ENCODE measurements at regions not wholly inside any gene's neighbourhood (a gene's known extent, or its start where the extent isn't known, plus 50 kb on each side); places are given as distances from the start of the nearest gene placed in this dataset.
"Not testable (repeated sequence)": the region's sequence is repeated elsewhere in the genome, so short reads cannot be mapped to it uniquely, and the experiment has no call there.

DNA sequence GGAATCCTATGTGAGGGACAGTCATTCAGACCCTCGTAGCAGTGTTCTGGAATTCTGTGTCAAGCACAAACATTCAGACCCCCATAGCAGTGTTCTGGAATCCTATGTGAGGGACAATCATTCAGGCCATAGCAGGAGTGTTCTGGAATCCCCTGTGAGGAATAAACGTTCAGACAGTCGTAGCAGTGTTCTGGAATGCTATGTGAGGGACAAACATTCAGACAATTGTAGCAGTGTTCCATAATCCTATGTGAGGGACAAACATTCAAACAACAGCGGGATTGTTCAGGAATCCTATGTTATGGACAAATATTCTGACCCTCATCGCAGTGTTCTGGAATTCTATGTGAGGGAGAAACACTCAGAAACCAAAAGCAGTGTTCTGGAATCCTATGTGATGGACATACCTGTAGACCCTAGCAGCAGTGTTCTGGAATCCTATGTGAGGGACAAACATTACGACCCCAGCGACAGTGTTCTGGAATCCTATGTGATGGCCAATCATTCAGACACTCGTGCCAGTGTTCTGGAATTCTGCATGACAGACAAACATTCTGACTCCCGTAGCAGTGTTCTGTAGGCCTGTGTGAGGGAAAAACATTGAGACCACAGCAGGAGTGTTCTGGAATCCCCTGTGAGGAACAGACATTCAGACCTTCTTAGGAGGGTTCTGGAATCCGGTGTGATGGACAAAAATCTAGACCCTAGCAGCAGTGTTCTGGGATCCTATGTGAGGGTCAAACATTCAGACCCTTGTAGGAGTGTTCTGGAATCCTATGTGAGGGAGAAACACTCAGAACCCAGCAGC lies 388.1 kb upstream of the SPATA31A5 start:
- H3K9me3 ChIP-seq (ENCODE audit: control insufficient read depth, low read length); H3K27ac ChIP-seq (ENCODE audit: low read depth in 1 of 2, low read length in 2 of 2); H3K4me1 ChIP-seq (ENCODE audit: control insufficient read depth in 1 of 2, insufficient read depth in 2 of 2, low read length in 2 of 2); intact Hi-C loops (cut with DNase I); H3K27me3 ChIP-seq (ENCODE audit: control insufficient read depth in 1 of 2, insufficient read depth in 2 of 2, low read length in 1 of 2); H3K36me3 ChIP-seq (ENCODE audit: control insufficient read depth in 1 of 2, insufficient read depth in 2 of 2, low read length in 1 of 2); H3K4me3 ChIP-seq (ENCODE audit: low read length in 2 of 2); DNase-seq: not testable (repeated sequence)
- 48 to 54% methylated on average over 10 of the region's 10 CpGs for WGBS, 2 donors
- peak; percentile 69 for ATAC-seq (ENCODE audit: low FRiP score)

DNA sequence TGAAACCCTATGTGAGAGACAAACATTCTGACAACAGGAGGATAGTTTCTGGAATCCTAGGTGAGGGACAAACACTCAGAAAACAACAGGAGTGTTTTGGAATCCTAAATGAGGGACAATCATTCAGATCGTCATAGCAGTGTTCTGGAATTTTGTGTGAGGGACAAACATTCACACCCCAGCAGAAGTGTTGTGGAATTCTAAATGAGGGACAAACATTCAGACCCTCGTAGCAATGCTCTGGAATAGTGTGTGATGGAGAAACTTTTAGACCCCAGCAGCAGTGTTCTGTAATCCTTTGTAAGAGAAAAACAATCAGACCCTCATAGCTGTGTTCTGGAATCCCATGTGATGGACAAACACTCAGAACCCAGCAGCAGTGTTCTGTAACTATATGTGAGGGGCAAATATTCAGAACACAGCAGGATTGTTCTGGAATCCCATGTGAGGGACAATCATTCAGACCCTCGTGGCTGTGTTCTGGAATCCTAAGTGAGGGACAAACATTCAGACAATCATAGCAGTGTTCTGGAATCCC lies 387.4 kb upstream of the SPATA31A5 start:
- H3K4me1 ChIP-seq (ENCODE audit: control insufficient read depth in 1 of 2, insufficient read depth in 2 of 2, low read length in 2 of 2); DNase-seq; H3K4me3 ChIP-seq (ENCODE audit: low read length in 2 of 2); H3K9me3 ChIP-seq (ENCODE audit: control insufficient read depth, low read length); H3K36me3 ChIP-seq (ENCODE audit: control insufficient read depth in 1 of 2, insufficient read depth in 2 of 2, low read length in 1 of 2); H3K27me3 ChIP-seq (ENCODE audit: control insufficient read depth in 1 of 2, insufficient read depth in 2 of 2, low read length in 1 of 2); H3K27ac ChIP-seq (ENCODE audit: low read depth in 1 of 2, low read length in 2 of 2); intact Hi-C loops (cut with DNase I): not testable (repeated sequence)
- WGBS, 2 donors, result 51 to 56% methylated on average over 3 of the region's 3 CpGs
- ATAC-seq (ENCODE audit: low FRiP score), result peak; percentile 70

DNA sequence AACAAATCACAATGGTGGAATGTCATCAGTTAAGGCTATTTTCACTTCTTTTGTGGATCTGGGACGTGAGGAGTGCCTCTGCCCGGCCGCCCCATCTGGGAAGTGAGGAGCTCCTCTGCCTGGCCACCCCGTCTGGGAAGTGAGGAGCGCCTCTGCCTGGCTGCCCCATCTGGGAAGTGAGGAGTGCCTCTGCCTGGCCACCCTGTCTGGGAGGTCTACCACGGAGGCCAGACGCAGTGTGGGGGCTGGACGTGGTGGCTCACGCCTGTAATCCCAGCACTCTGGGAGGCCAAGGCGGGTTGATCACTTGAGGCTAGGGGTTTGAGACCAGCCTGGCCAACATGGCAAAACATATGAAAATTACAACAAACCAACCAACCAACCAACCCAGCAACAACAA lies 369.7 kb upstream of the SPATA31A5 start:
- H3K9me3 ChIP-seq (ENCODE audit: control insufficient read depth, low read length); H3K27me3 ChIP-seq (ENCODE audit: control insufficient read depth in 1 of 2, insufficient read depth in 2 of 2, low read length in 1 of 2); H3K4me3 ChIP-seq (ENCODE audit: low read length in 2 of 2); intact Hi-C loops (cut with DNase I); H3K27ac ChIP-seq (ENCODE audit: low read depth in 1 of 2, low read length in 2 of 2); H3K4me1 ChIP-seq (ENCODE audit: control insufficient read depth in 1 of 2, insufficient read depth in 2 of 2, low read length in 2 of 2); H3K36me3 ChIP-seq (ENCODE audit: control insufficient read depth in 1 of 2, insufficient read depth in 2 of 2, low read length in 1 of 2); ATAC-seq (ENCODE audit: low FRiP score): not testable (repeated sequence)
- DNase-seq, result peak in 1 of 2 donors; percentile 44
- 80 to 88% methylated on average over 10 of the region's 10 CpGs for WGBS, 2 donors

DNA sequence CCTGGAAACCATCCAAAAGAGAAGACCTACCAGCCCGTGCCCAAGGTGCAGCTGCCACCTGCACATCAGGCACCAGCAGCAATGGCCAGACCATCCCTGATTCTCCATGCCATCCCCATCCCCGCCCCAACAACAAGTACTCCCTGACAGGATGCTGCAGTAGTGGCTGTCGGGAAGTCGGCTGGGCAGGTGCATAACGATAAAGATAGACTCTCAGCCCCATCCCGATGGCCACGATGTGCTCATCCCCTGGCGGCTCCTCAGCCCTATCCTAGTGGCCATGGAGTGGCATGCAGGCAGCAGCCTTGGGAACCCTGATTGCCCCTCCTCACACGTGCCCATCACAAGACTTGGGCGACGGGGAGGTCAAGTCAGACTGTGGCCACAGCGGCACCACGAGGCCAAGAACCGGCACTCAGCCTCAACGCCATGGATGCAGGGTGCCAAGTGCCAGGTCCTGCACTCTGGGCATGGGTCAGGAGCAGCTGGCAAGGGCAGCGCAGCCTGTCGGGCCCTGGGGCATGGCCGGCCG lies 368.8 kb upstream of the SPATA31A5 start:
- H3K36me3 ChIP-seq (ENCODE audit: control insufficient read depth in 1 of 2, insufficient read depth in 2 of 2, low read length in 1 of 2), result no peaks in the 10 kb centered on the region
- no peak for ATAC-seq (ENCODE audit: low FRiP score)

DNA sequence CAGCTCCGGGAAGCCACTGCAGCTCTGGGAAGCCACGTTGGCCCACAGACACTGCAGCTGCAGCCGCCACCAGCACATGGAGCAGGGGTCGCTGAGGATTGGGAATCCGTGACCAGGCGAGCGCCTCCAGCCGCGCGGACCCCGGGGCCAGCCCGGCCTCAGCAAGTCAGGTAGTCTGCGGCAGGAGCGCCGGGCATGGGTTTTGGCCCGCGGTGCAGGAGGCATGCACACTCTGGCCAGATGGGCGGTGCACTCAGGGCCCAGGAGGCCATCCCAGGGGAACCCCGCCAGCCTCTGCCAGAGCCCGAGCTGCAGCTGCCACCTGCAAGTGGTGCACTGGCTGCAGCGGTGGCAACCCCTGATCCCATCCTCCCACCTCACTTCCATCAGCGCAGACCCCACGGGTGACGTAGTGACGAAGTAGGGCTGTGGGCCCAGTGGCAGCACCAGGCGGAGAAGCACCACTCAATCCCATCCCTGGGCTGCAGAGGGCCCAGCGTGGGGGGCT lies 368.3 kb upstream of the SPATA31A5 start:
- intact Hi-C loops (cut with DNase I), result no loop called here
- peak; percentile 25 to 40 for DNase-seq
- Histone ChIP-seq H3K36me3 (ENCODE audit: control insufficient read depth in 1 of 2, insufficient read depth in 2 of 2, low read length in 1 of 2) (no peaks in the 10 kb centered on the region), H3K27me3 (ENCODE audit: control insufficient read depth in 1 of 2, insufficient read depth in 2 of 2, low read length in 1 of 2) (no peaks in the 10 kb centered on the region), H3K4me1 (ENCODE audit: control insufficient read depth in 1 of 2, insufficient read depth in 2 of 2, low read length in 2 of 2) (no peaks in the 10 kb centered on the region), H3K9me3 (ENCODE audit: control insufficient read depth, low read length) (no peaks in the 10 kb centered on the region), H3K27ac (ENCODE audit: low read depth in 1 of 2, low read length in 2 of 2) (no peak overlapping the region), H3K4me3 (ENCODE audit: low read length in 2 of 2) (no peak overlapping the region)
- ATAC-seq (ENCODE audit: low FRiP score), result no peak
- WGBS, 2 donors, result 91 to 92% methylated on average over 27 of the region's 27 CpGs

More for the DNA sequence above, 368.8 kb upstream of the SPATA31A5 start:
- intact Hi-C loops (cut with DNase I), result no loop called here
- Histone ChIP-seq H3K27ac (ENCODE audit: low read depth in 1 of 2, low read length in 2 of 2) (no peak overlapping the region), H3K4me3 (ENCODE audit: low read length in 2 of 2) (no peak overlapping the region), H3K9me3 (ENCODE audit: control insufficient read depth, low read length) (no peaks in the 10 kb centered on the region), H3K4me1 (ENCODE audit: control insufficient read depth in 1 of 2, insufficient read depth in 2 of 2, low read length in 2 of 2) (no peaks in the 10 kb centered on the region), H3K27me3 (ENCODE audit: control insufficient read depth in 1 of 2, insufficient read depth in 2 of 2, low read length in 1 of 2) (no peaks in the 10 kb centered on the region)
- DNase-seq, result peak; percentile 18 to 61
- WGBS, 2 donors, result 87 to 88% methylated on average over 19 of the region's 19 CpGs

DNA sequence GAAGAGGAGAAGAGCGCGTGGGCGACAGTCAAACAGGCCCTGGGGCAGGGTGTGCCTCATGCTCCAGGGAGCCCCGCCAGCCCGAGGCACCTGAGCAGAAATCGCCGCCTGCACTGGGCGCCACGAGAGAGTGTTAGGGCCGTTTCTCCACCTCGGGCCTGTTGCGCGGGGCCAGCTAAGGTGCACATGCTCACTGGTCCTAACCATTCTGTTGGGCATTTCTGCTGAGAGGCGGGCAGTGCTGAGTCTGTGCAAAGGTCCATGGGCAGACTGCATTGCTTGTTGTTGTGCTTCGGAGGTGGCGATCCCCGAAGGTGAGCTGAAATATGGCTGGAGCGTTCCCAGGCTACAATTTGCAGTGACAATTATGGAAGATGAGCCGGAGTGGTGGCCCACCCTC lies 367.8 kb upstream of the SPATA31A5 start:
- intact Hi-C loops (cut with DNase I), result no loop called here
- no peak overlapping the region for H3K27ac ChIP-seq (ENCODE audit: low read depth in 1 of 2, low read length in 2 of 2)
- ATAC-seq (ENCODE audit: low FRiP score) (no peak), DNase-seq (peak; percentile 23 to 59)
- H3K9me3 ChIP-seq (ENCODE audit: control insufficient read depth, low read length), result no peaks in the 10 kb centered on the region
- H3K4me3 ChIP-seq (ENCODE audit: low read length in 2 of 2), result no peak overlapping the region
- no peaks in the 10 kb centered on the region for H3K4me1 ChIP-seq (ENCODE audit: control insufficient read depth in 1 of 2, insufficient read depth in 2 of 2, low read length in 2 of 2)
- no peaks in the 10 kb centered on the region for H3K27me3 ChIP-seq (ENCODE audit: control insufficient read depth in 1 of 2, insufficient read depth in 2 of 2, low read length in 1 of 2)
- 92 to 95% methylated on average over 16 to 19 of the region's 19 CpGs for WGBS, 2 donors
- no peaks in the 10 kb centered on the region for H3K36me3 ChIP-seq (ENCODE audit: control insufficient read depth in 1 of 2, insufficient read depth in 2 of 2, low read length in 1 of 2)

DNA sequence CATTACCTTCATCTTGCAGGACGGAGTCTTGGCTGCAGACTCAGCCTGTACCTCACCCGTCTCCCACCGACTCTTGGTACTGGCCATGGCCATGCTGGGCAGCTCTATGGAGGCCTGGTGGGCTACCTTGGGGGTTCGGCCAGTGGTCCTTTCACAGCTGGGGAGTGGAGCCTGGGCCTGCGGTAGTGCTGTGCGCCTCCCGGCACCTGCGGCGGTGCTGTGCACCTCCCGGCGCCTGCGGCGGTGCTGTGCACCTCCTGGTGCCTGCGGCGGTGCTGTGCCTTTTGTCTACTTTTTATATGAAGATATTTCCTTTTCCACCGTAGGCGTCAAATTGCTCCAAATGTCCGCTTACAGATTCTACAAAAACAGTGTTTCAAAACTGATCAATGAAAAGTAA lies 367.2 kb upstream of the SPATA31A5 start:
- H3K4me1 ChIP-seq (ENCODE audit: control insufficient read depth in 1 of 2, insufficient read depth in 2 of 2, low read length in 2 of 2); H3K27ac ChIP-seq (ENCODE audit: low read depth in 1 of 2, low read length in 2 of 2); intact Hi-C loops (cut with DNase I); H3K36me3 ChIP-seq (ENCODE audit: control insufficient read depth in 1 of 2, insufficient read depth in 2 of 2, low read length in 1 of 2); H3K27me3 ChIP-seq (ENCODE audit: control insufficient read depth in 1 of 2, insufficient read depth in 2 of 2, low read length in 1 of 2); H3K9me3 ChIP-seq (ENCODE audit: control insufficient read depth, low read length); ATAC-seq (ENCODE audit: low FRiP score); H3K4me3 ChIP-seq (ENCODE audit: low read length in 2 of 2): not testable (repeated sequence)
- DNase-seq, result peak in 1 of 2 donors; percentile 40
- WGBS, 2 donors, result 92 to 93% methylated on average over 18 of the region's 18 CpGs

Measured in aorta (tissue), 5 donors.